HG02763 (cell line): ENCODE measurements at regions not wholly inside any gene's neighbourhood (a gene's known extent, or its start where the extent isn't known, plus 50 kb on each side); places are given as distances from the start of the nearest gene placed in this dataset.
"Not testable (repeated sequence)": the region's sequence is repeated elsewhere in the genome, so short reads cannot be mapped to it uniquely, and the experiment has no call there.

Experiments used
- ATAC-seq: cut with Tn5 transposase; IDR thresholded peaks from one replicate; pipeline ENCODE4 v1.9.1; 2021; ENCODE audit warnings: mild to moderate bottlenecking, moderate library complexity; ENCODE audit not compliant: unreplicated experiment

- no peak for ATAC-seq
These were observed 622.5 kb downstream of the PKHD1 start for GRCh38 chr6:51464956-51465355.

GRCh38 chr6:51466427-51466826 lies 621.0 kb downstream of the PKHD1 start:
- no peak for ATAC-seq

DNA sequence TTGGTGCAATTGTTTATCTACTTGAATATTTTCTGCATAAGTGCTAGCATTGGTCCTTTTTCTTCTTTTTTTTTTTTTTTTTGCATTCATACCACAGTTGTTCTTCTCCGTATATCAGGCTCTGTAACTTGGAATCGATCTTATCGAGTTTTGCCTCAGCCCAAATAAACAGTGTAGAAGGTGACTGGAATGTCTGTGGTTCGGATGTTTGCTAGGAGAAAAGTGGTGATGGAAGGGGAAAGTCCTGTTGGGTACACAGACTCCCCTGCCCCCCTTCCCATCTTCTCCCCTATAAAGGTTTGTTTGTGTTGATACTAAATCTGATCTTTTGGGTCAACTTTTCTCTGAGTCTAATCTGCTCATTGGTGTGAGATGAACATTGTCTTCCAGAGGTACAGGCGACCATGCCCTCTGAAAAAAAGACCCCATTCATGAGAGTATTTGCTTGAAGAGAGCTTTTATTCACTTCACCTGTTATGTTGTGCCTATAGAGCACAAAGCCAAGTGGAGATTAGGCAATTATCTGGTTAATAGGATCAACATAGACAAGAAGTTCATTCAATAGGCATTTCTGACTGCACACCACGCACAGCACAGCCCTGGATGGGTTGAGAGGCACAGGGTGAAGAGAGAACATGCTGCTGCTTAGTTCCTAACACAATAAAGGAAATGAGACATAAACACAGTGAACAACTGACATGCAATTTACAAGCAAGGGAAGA lies 620.0 kb downstream of the PKHD1 start:
- ATAC-seq: no peak

DNA sequence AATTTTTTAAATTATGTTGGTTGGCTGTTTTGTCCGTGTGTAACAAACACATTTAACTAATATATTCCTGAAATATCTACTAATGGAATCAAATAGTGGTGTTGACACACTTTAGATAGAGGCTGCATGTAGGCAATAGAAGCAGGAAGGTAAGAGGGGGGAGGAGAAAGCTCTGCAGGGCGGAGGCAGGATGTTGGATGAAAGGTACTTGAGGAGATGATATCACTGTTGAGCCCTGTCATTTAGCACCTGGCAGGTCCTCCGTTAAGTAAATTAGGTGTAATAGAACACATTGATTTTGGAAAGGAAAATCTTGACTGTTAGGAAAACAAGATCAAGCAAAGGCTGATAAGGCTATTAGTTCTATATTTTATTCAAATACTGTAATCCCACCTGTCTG lies 618.7 kb downstream of the PKHD1 start:
- no peak for ATAC-seq

GRCh38 chr6:51472745-51473487 lies 614.5 kb downstream of the PKHD1 start:
- no peak for ATAC-seq

DNA sequence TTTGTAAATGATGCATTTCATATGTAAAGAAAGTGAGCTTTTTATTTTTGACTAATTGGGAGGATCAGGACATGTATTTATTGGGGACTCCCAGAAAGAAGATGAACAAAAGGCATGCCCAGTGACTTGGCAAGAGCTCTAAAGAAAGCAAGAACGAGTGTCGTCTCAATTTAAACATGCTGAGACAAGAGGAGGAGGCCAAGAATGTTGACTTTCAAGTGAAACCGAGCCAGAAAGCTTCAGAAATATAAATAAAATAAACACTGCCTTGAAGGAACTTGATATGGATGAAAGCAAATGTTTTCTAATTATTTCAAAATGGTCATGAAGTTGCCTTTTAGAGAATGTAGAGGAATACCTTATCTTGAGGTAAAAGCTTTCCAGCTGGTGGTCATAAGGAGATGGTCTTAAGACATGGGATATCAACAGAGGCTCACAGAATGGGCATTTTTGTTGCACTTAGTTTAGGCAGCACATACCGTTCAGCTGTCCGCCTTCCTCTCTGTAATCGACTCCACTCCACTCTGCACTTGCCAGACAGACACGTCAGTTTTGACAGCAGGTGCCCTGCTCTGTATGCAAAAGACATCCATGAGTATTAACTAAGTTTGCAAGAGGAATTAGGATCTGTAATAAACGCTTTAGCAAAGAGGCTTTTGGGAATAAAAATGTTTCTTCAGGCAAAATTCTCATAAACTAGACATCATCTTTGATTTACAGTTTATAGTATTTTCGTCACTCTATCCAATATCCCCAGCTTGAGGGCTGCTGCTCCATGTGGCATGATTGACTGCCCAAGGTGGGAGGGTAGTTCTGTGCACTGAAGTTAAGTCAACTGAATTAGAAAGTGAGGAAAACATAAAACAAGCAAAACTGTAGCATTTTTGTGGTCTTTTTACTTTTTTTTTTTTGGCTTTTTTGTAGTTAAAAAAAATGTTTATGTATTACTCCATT lies 613.1 kb downstream of the PKHD1 start:
- no peak for ATAC-seq

DNA sequence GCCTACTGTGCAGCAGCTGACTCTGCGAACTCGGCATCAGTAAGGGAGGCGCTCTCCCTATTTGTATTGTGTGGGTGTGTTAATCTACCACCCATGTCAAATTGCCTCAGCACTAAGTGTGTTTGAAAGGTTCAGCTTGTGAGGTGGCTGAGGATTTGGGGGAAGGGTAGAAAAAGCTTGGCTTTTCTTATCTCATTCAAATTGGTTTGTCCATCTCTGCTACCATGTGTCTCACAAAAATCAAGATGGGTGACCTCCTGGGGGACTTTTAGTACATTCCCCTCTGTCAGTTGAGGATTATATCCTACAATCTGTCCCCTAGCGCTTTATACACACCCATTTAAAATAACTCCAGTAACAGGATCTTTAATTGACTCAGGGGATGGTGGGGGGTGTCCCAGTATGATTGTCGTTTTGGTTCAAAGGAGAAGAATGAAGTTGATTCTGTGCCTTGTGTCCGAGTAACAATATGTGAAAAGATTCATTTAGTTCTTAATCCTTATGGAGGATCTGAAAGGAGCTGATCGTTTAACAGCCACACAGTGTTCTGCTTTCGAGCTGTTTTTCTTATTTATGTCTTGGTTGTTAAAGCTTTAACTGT lies 609.6 kb downstream of the PKHD1 start:
- ATAC-seq: no peak

GRCh38 chr6:51479296-51479695 lies 608.1 kb downstream of the PKHD1 start:
- no peak for ATAC-seq

GRCh38 chr6:51480040-51480439 lies 607.4 kb downstream of the PKHD1 start:
- ATAC-seq: no peak

DNA sequence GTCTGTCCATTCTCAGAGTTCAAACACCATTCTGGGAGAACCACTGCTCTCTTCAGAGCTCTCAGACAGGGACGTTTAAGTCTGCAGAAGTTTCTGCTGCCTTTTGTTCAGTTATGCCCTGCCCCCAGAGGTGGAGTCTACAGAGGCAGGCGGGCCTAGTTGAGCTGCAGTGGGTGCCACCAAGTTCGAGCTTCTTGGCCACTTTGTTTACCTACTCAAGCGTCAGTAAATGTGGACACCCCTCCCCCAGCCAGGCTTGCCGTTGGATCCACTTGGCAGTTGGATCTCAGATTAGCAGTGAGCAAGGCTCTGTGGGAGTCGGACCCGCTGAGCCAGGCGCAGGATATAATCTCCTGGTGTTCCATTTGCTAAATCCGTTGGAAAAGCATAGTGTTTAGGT lies 601.5 kb downstream of the PKHD1 start:
- not testable (repeated sequence) for ATAC-seq

GRCh38 chr6:51487937-51488336 lies 599.5 kb downstream of the PKHD1 start:
- no peak for ATAC-seq

- ATAC-seq: no peak
These were observed 598.3 kb downstream of the PKHD1 start for GRCh38 chr6:51489133-51489532.

DNA sequence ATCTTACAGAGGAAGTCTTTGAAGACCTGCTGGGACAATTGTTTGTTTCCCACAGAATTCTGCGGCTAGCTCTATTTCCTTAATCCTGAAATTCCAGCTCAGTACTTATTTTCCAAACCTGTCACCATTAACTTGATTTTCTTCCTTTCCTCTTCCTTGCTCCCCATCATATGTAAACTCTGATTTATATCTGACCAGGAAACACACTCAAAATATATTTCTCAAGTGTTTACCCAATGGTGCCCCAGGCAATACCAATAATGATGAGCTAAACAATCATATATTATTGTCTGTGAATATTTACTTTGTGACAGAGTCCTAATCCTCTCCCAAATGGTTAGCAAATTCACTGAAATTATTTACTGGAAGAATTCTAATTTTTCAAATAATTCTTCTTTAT lies 597.3 kb downstream of the PKHD1 start:
- no peak for ATAC-seq

- no peak for ATAC-seq
These were observed 593.1 kb downstream of the PKHD1 start for GRCh38 chr6:51494342-51494741.

- ATAC-seq: no peak
These were observed 592.3 kb downstream of the PKHD1 start for GRCh38 chr6:51495096-51495495.

GRCh38 chr6:51495610-51496396 lies 591.6 kb downstream of the PKHD1 start:
- no peak for ATAC-seq

DNA sequence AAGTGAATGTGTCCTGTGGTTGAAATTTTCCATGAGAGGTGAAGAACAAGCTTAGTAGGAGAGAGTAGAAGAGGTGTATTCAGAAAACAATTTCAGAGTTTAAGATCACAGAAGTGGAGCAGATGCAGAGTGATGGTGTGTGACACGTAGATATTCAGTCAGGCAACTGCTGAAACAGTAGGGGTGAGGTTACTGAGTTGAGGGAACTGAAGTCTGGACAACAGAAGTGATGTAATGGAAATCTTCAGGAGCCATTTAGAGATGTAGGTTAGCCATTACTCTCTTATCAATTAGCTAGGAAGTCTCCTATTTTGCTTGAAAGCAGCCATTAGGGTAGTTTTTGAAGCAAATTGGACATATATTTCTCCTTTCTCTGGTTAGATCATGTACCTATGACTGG lies 584.4 kb downstream of the PKHD1 start:
- no peak for ATAC-seq

- no peak for ATAC-seq
These were observed 582.0 kb downstream of the PKHD1 start for GRCh38 chr6:51505434-51505833.

DNA sequence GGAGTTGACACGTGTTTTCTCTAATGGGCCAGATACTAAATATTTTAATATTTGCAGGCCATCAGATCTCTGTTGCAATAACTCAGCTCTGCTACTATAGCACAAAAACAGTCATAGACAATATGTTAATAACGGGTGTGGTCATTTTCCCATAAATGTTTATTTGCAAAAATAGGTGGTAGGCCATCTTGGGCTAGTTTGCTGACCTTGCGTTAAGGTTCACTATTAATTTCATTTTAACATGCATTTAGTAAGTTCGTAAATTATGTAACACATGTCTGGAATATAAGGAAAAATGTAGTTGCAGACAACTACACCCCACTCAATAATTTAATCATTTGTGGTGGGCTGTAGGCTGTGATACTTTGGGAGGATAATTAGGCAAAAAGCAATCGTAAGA lies 577.8 kb downstream of the PKHD1 start:
- ATAC-seq: no peak

DNA sequence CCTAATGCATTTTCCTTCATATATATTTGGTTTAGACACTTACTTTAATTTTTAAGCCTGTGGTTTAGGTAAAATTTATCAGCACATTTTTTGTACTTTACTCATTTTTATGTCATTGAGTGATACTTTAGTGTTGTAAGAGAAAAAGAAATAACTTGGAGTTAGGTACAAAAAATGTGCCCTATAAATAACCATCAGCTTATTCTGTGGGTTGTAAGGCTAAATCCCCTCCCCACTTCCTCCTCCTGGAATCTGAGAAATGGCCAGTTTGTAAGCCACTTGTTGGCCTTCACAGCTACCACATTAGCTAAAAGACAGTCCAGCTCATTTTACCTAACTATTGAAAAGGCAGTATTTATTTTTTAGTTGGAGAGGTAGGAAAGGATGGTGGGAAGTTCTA lies 576.3 kb downstream of the PKHD1 start:
- ATAC-seq: no peak
